PC-3 (cell line): ENCODE measurements at regions not wholly inside any gene's neighbourhood (a gene's known extent, or its start where the extent isn't known, plus 50 kb on each side); places are given as distances from the start of the nearest gene placed in this dataset.

Source experiments
- ATAC-seq: fragments of 200-7000 bp; cut with Tn5 transposase; 2 replicates; pipeline ENCODE4 v1.9.1; 2020; ENCODE audit warnings: mild to moderate bottlenecking, moderate library complexity
- BruUV-seq: library from RNA; stranded (reverse); fragments of 400-500 nt; replicated peaks from 2 replicates; lab custom pipeline; 2021; lab: Mats Ljungman, UMichigan
- CTCF ChIA-PET: fragments of 300-600 bp; sonication (Branson Sonifier 250); formaldehyde crosslinking; loops from one replicate; lab custom pipeline; 2022; ENCODE audit warnings: antibody characterized with exemption; lab: Charles Lee
- POLR2A ChIA-PET: fragments of 300-600 bp; sonication (Branson Sonifier 250); formaldehyde crosslinking; loops from one replicate; lab custom pipeline; 2022; ENCODE audit warnings: antibody characterized with exemption; ENCODE audit not compliant: unreplicated experiment; lab: Charles Lee
- DNase-seq: peaks from one replicate; pipeline ENCODE4 v3.0.0-alpha.2; 2015
- H2AFZ ChIP-seq: fragments of 300-600 bp; sonication (generic); 2 replicates; pipeline ENCODE4 v1.6.0; 2016; ENCODE audit warnings: antibody characterized with exemption, low read length
- H3F3A ChIP-seq: fragments of 300-600 bp; sonication (generic); one replicate; pipeline ENCODE4 v1.6.0; 2017; ENCODE audit warnings: antibody characterized with exemption, low read length, control low read depth, mild to moderate bottlenecking; ENCODE audit not compliant: unreplicated experiment
- H3K27ac ChIP-seq: fragments of 300-600 bp; sonication (generic); 2 replicates; pipeline ENCODE4 v1.5.1; 2016; ENCODE audit warnings: mild to moderate bottlenecking, low read length
- H3K27me3 ChIP-seq: fragments of 300-600 bp; sonication (generic); 2 replicates; pipeline ENCODE4 v1.6.1; 2016; ENCODE audit warnings: low read length, mixed read lengths
- H3K36me3 ChIP-seq: fragments of 300-600 bp; sonication (generic); 2 replicates; pipeline ENCODE4 v1.6.1; 2016; ENCODE audit warnings: low read depth, mixed run types, low read length, mixed read lengths
- H3K4me1 ChIP-seq: fragments of 300-600 bp; sonication (generic); 2 replicates; pipeline ENCODE4 v1.5.1; 2016; ENCODE audit warnings: low read length; ENCODE audit not compliant: insufficient read depth
- H3K4me2 ChIP-seq: fragments of 300-600 bp; sonication (generic); 2 replicates; pipeline ENCODE4 v1.6.0; 2016; ENCODE audit warnings: low read length
- H3K4me3 ChIP-seq: fragments of 300-600 bp; sonication (generic); 2 replicates; pipeline ENCODE4 v1.5.1; 2016; ENCODE audit warnings: mild to moderate bottlenecking, low read length, mixed read lengths
- H3K79me2 ChIP-seq: fragments of 300-600 bp; sonication (generic); 2 replicates; pipeline ENCODE4 v1.6.1; 2017; ENCODE audit warnings: low read length, mixed read lengths
- H3K9ac ChIP-seq: fragments of 300-600 bp; sonication (generic); 2 replicates; pipeline ENCODE4 v1.6.0; 2016; ENCODE audit warnings: mild to moderate bottlenecking, low read length
- H3K9me2 ChIP-seq: fragments of 300-600 bp; sonication (generic); replicated peaks from 2 replicates; pipeline ENCODE4 v1.6.1; 2016; ENCODE audit warnings: mixed run types, low read length, mixed read lengths
- H3K9me3 ChIP-seq: fragments of 300-600 bp; sonication (generic); 2 replicates; pipeline ENCODE4 v1.6.1; 2016; ENCODE audit warnings: low read length, mixed read lengths
- H4K20me1 ChIP-seq: fragments of 300-600 bp; sonication (generic); 2 replicates; pipeline ENCODE4 v1.6.1; 2016; ENCODE audit warnings: low read length, mixed read lengths
- EZH2 ChIP-seq: fragments of 300-600 bp; sonication (generic); IDR thresholded peaks from one replicate; pipeline ENCODE4 v1.6.1; 2017; ENCODE audit warnings: antibody characterized with exemption, mild to moderate bottlenecking, low read length; ENCODE audit not compliant: unreplicated experiment
- EZH2phosphoT487 ChIP-seq: fragments of 300-600 bp; sonication (generic); IDR thresholded peaks from 2 replicates; pipeline ENCODE4 v1.6.1; 2018; ENCODE audit warnings: mild to moderate bottlenecking, antibody characterized with exemption, low read length, borderline replicate concordance
- intact Hi-C: fragments of 100-400 bp; cut with micrococcal nuclease; formaldehyde crosslinking; loops from 2 replicates; pipeline ENCODE4 v1.9.0; 2023
- TF ChIP-seq, protein P1 (sequence below): fragments of 300-600 bp; sonication (generic); conservative IDR thresholded peaks from 2 replicates; pipeline ENCODE4 v1.5.1; 2017; ENCODE audit warnings: antibody characterized with exemption, low read depth, mild to moderate bottlenecking, low read length

DNA sequence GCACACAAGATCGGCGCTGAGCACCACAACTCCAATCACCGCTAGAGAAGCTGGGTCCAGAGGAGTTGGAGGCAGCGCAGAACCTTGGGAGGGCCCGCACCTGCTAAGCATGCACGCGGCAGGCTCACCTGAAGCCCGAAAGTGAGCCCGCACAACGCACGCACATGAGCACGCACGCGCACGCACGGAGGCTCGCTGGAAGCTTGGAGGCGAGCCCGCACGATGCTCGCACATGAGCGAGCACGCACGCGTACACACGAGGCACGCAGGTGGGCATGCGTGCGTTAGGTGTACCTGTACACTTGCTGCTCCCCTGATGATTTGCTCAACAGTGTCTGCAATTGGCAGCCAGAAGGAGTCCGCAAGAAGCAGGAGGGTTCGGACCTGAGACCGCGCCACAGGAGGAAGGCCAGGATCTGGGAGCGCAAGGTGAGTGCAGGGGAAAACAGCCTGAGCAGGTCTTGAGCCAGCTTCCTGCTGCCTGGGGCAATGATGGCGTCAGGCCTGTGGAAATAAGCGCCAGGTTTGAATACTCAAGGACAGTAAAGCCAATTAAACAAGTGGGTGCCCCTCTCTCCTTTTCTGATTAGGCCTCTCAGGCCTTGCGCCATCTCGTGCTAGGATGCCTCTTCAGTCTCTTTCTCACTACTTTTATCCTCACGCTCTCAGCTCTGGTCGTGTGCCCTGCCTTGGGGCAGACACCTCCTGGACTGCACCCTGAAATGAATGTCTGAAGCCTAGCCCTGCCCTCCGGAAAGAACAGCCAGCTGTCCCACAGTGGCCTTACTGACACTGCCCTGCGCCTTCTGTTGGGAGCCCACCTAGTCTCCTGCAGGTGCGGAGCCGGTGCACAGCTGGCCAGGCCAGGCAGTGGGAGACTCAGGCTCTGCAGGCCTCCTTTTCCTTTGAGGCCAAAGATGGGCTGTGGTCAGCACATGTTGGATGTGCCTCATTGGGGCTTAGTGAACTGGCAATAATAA, 340.4 kb downstream of the CDC5L start:
- Histone ChIP-seq H3K9me2 (no peaks in the 10 kb centered on the region), H3F3A (no peaks in the 10 kb centered on the region), H3K9me3 (no peaks in the 10 kb centered on the region), H3K9ac (no peak overlapping the region), H3K36me3 (no peaks in the 10 kb centered on the region), H3K79me2 (no peaks in the 10 kb centered on the region), H3K27ac (no peak overlapping the region), H3K4me3 (no peak overlapping the region), H3K4me2 (no peak overlapping the region), H2AFZ (no peak overlapping the region), H3K4me1 (peaks cover 24% of the 10 kb centered on the region), H3K27me3 (no peaks in the 10 kb centered on the region), H4K20me1 (no peaks in the 10 kb centered on the region)
- ATAC-seq (no peak), DNase-seq (no peak)
- ChIA-PET POLR2A (no interaction called here), CTCF (no interaction called here)
- no peak for TF ChIP-seq EZH2phosphoT487
- no TSS peak for BruUV-seq
- intact Hi-C loops: no loop called here

DNA sequence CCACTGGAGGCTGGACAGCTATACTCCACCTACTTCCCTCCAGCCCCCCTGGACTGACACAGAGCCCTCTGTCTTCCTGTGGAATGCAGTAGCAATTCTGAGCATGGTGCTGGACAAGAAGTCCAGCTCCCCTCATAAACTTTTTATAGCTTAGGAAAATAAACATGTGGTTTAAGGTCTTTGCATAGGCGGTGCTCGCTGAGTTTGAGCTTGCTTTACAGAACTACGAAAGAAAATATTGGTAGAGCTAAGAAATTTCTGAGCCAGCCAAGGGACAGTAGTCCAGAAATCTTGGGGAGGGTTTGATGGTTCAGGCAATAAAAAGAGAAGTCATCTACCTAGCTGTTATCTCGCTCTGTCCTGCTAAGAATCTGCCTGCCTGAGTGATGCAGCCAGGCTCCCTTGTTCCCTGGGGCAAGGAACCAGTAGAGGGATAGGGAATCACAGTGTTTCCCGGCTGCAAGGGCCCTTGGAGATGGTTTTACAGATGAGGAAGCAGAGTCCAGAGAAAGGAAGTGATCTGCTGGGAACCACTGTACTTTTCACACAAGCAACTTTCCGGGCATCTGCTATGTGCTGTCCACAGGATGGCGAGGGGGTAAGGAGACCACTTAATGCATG, 343.4 kb downstream of the CDC5L start:
- no peaks in the 10 kb centered on the region for H3K9me2 ChIP-seq
- ATAC-seq: peak; percentile 91
- peak overlapping the region; percentile 39; the same call in 1 of the 2 replicates for H3K4me3 ChIP-seq

DNA sequence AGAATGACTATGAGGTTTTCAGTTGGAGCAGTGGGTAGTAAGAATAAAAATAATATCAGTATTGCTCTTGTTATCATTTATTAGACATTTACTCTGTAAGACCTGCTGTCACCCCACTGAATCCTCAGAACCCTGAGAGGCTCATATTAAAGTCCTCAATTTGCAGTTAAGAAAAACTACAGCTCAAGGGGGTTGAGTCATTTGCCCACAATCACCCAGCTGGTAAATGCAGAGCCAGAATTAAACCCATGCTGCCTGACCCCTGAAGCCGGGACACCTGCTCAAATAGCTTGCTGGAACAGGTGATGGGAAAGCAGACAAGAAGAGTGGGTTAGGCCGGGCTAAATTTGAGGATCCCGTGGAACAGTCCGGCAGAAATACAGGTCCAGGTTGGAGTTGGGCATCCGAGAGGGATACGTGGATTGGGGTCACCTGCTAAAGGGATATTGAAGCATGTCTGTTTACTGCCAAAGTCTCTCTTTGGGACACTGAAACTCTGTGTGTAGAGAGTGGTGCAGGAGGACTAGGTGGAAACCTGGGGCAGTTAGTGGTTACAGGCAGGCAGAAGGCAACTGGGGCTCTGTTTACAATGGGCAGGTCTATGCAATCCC, 344.1 kb downstream of the CDC5L start:
- ATAC-seq (peak; percentile 10; the same call in 1 of the 2 replicates), DNase-seq (peak; percentile 47)
- no peaks in the 10 kb centered on the region for H4K20me1 ChIP-seq
- CTCF ChIA-PET: no interaction called here
- peaks cover 33% of the 10 kb centered on the region for H3K4me1 ChIP-seq
- H3K9me2 ChIP-seq: no peaks in the 10 kb centered on the region
- peak overlapping the region; percentile 39; the same call in 1 of the 2 replicates for H3K4me3 ChIP-seq
- peak overlapping the region; percentile 70 for H3K4me2 ChIP-seq
- H3K27ac ChIP-seq: peak overlapping the region; percentile 84
- no peaks in the 10 kb centered on the region for H3K36me3 ChIP-seq
- intact Hi-C loops: loop anchor here (5.0 kb wide), 2 partner anchors 74 to 1191 kb away; no protein-coding TSS in a partner anchor
- H2AFZ ChIP-seq: no peak overlapping the region
- TF ChIP-seq EZH2 (no peak), EZH2phosphoT487 (no peak)
- TF ChIP-seq, protein P1, sequence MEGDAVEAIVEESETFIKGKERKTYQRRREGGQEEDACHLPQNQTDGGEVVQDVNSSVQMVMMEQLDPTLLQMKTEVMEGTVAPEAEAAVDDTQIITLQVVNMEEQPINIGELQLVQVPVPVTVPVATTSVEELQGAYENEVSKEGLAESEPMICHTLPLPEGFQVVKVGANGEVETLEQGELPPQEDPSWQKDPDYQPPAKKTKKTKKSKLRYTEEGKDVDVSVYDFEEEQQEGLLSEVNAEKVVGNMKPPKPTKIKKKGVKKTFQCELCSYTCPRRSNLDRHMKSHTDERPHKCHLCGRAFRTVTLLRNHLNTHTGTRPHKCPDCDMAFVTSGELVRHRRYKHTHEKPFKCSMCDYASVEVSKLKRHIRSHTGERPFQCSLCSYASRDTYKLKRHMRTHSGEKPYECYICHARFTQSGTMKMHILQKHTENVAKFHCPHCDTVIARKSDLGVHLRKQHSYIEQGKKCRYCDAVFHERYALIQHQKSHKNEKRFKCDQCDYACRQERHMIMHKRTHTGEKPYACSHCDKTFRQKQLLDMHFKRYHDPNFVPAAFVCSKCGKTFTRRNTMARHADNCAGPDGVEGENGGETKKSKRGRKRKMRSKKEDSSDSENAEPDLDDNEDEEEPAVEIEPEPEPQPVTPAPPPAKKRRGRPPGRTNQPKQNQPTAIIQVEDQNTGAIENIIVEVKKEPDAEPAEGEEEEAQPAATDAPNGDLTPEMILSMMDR: no peak
- no TSS peak for BruUV-seq
- no peaks in the 10 kb centered on the region for H3K27me3 ChIP-seq
- POLR2A ChIA-PET: no interaction called here
- H3K79me2 ChIP-seq: no peaks in the 10 kb centered on the region
- H3K9me3 ChIP-seq: no peaks in the 10 kb centered on the region
- H3K9ac ChIP-seq: peak overlapping the region; percentile 43
- no peaks in the 10 kb centered on the region for H3F3A ChIP-seq

More for the DNA sequence above, 343.4 kb downstream of the CDC5L start:
- ChIA-PET CTCF (interaction anchor here (0.6 kb wide), 3 partner anchors 19 to 1200 kb away, joined by 3 to 4 read pairs (median 3); no protein-coding TSS in a partner anchor), POLR2A (interaction anchor here (0.7 kb wide), 1 partner anchor 31 kb away, joined by 6 read pairs; no protein-coding TSS in a partner anchor)
- H3F3A ChIP-seq: no peaks in the 10 kb centered on the region
- intact Hi-C loops: loop anchor here (5.0 kb wide), 2 partner anchors 74 to 1191 kb away; no protein-coding TSS in a partner anchor
- TF ChIP-seq EZH2: no peak
- no peak for TF ChIP-seq EZH2phosphoT487
- H3K4me2 ChIP-seq: peak overlapping the region; percentile 70
- H3K4me1 ChIP-seq: peaks cover 31% of the 10 kb centered on the region
- H3K9ac ChIP-seq: peak overlapping the region; percentile 43
- no peaks in the 10 kb centered on the region for H3K27me3 ChIP-seq
- peak overlapping the region; percentile 84 for H3K27ac ChIP-seq
- H4K20me1 ChIP-seq: no peaks in the 10 kb centered on the region
- H3K36me3 ChIP-seq: no peaks in the 10 kb centered on the region
- BruUV-seq: no TSS peak
- H2AFZ ChIP-seq: no peak overlapping the region
- H3K9me3 ChIP-seq: no peaks in the 10 kb centered on the region
- peak; percentile 87 for DNase-seq
- H3K79me2 ChIP-seq: no peaks in the 10 kb centered on the region
